ENCODE measurements at regions not wholly inside any gene's neighbourhood (a gene's known extent, or its start where the extent isn't known, plus 50 kb on each side); places are given as distances from the start of the nearest gene placed in this dataset.

GRCh38 chr1:239436286-239436685 lies 49.9 kb downstream of the CHRM3 start:
- in situ Hi-C loops (cut with MboI; ENCODE audit: low sequenced_read_pairs) = no loop called here
- no peak for DNase-seq (ENCODE audit: low spot score in 2 of 2)
- Histone ChIP-seq H3K9me3 (no peaks in the 10 kb centered on the region), H3K36me3 (replicated peaks) (no peaks in the 10 kb centered on the region), H3K27me3 (ENCODE audit: low read depth) (no peaks in the 10 kb centered on the region), H3K4me1 (no peaks in the 10 kb centered on the region), H3K4me3 (no peak overlapping the region)

GRCh38 chr1:239437822-239438221 lies 51.5 kb downstream of the CHRM3 start:
- in situ Hi-C loops (cut with MboI; ENCODE audit: low sequenced_read_pairs) = no loop called here
- H3K4me3 ChIP-seq = no peak overlapping the region
- H3K27me3 ChIP-seq (ENCODE audit: low read depth) = no peaks in the 10 kb centered on the region
- H3K4me1 ChIP-seq = no peaks in the 10 kb centered on the region
- no peaks in the 10 kb centered on the region for H3K9me3 ChIP-seq
- no peak for DNase-seq (ENCODE audit: low spot score in 2 of 2)
- no peaks in the 10 kb centered on the region for H3K36me3 ChIP-seq (replicated peaks)

GRCh38 chr1:239438891-239439290 lies 52.5 kb downstream of the CHRM3 start:
- no peaks in the 10 kb centered on the region for H3K27me3 ChIP-seq (ENCODE audit: low read depth)
- H3K4me1 ChIP-seq = no peaks in the 10 kb centered on the region
- DNase-seq (ENCODE audit: low spot score in 2 of 2) = no peak
- in situ Hi-C loops (cut with MboI; ENCODE audit: low sequenced_read_pairs) = no loop called here
- no peak overlapping the region for H3K4me3 ChIP-seq
- H3K36me3 ChIP-seq (replicated peaks) = no peaks in the 10 kb centered on the region
- H3K9me3 ChIP-seq = no peaks in the 10 kb centered on the region

GRCh38 chr1:239443361-239443760 lies 57.0 kb downstream of the CHRM3 start:
- Histone ChIP-seq H3K4me3 (no peak overlapping the region), H3K4me1 (no peaks in the 10 kb centered on the region), H3K36me3 (replicated peaks) (no peaks in the 10 kb centered on the region), H3K27me3 (ENCODE audit: low read depth) (no peaks in the 10 kb centered on the region), H3K9me3 (no peaks in the 10 kb centered on the region)
- no peak for DNase-seq (ENCODE audit: low spot score in 2 of 2)
- in situ Hi-C loops (cut with MboI; ENCODE audit: low sequenced_read_pairs) = no loop called here

- no peak overlapping the region for H3K4me3 ChIP-seq
- no peak for DNase-seq (ENCODE audit: low spot score in 2 of 2)
- H3K36me3 ChIP-seq (replicated peaks) = no peaks in the 10 kb centered on the region
- H3K9me3 ChIP-seq = no peaks in the 10 kb centered on the region
- H3K4me1 ChIP-seq = no peaks in the 10 kb centered on the region
- H3K27me3 ChIP-seq (ENCODE audit: low read depth) = no peaks in the 10 kb centered on the region
- in situ Hi-C loops (cut with MboI; ENCODE audit: low sequenced_read_pairs) = no loop called here
Measured at GRCh38 chr1:239446611-239447010, 60.2 kb downstream of the CHRM3 start.

GRCh38 chr1:239448911-239449310 lies 62.5 kb downstream of the CHRM3 start:
- H3K4me3 ChIP-seq = no peak overlapping the region
- in situ Hi-C loops (cut with MboI; ENCODE audit: low sequenced_read_pairs) = no loop called here
- DNase-seq (ENCODE audit: low spot score in 2 of 2) = no peak
- H3K9me3 ChIP-seq = no peaks in the 10 kb centered on the region
- no peaks in the 10 kb centered on the region for H3K36me3 ChIP-seq (replicated peaks)
- no peaks in the 10 kb centered on the region for H3K4me1 ChIP-seq
- no peaks in the 10 kb centered on the region for H3K27me3 ChIP-seq (ENCODE audit: low read depth)

- in situ Hi-C loops (cut with MboI; ENCODE audit: low sequenced_read_pairs) = no loop called here
- H3K9me3 ChIP-seq = no peaks in the 10 kb centered on the region; the same call in 1 of the 2 replicates
- DNase-seq (ENCODE audit: low spot score in 2 of 2) = no peak
- H3K4me3 ChIP-seq = no peak overlapping the region
- no peaks in the 10 kb centered on the region for H3K36me3 ChIP-seq (replicated peaks)
- H3K4me1 ChIP-seq = no peaks in the 10 kb centered on the region
- no peaks in the 10 kb centered on the region for H3K27me3 ChIP-seq (ENCODE audit: low read depth)
Measured at GRCh38 chr1:239455743-239456142, 69.4 kb downstream of the CHRM3 start.

GRCh38 chr1:239456788-239457187 lies 70.4 kb downstream of the CHRM3 start:
- no peaks in the 10 kb centered on the region for H3K36me3 ChIP-seq (replicated peaks)
- no peak for DNase-seq (ENCODE audit: low spot score in 2 of 2)
- no peaks in the 10 kb centered on the region for H3K4me1 ChIP-seq
- H3K4me3 ChIP-seq = no peak overlapping the region
- in situ Hi-C loops (cut with MboI; ENCODE audit: low sequenced_read_pairs) = no loop called here
- no peaks in the 10 kb centered on the region; the same call in 1 of the 2 replicates for H3K9me3 ChIP-seq
- no peaks in the 10 kb centered on the region for H3K27me3 ChIP-seq (ENCODE audit: low read depth)

GRCh38 chr1:239457491-239458143 lies 71.2 kb downstream of the CHRM3 start:
- Histone ChIP-seq H3K4me3 (no peak overlapping the region), H3K36me3 (replicated peaks) (no peaks in the 10 kb centered on the region), H3K4me1 (no peaks in the 10 kb centered on the region), H3K27me3 (ENCODE audit: low read depth) (no peaks in the 10 kb centered on the region), H3K9me3 (no peaks in the 10 kb centered on the region; the same call in 1 of the 2 replicates)
- in situ Hi-C loops (cut with MboI; ENCODE audit: low sequenced_read_pairs) = no loop called here
- DNase-seq (ENCODE audit: low spot score in 2 of 2) = no peak

GRCh38 chr1:239458144-239458500 lies 71.8 kb downstream of the CHRM3 start:
- no peaks in the 10 kb centered on the region for H3K4me1 ChIP-seq
- in situ Hi-C loops (cut with MboI; ENCODE audit: low sequenced_read_pairs) = no loop called here
- H3K4me3 ChIP-seq = no peak overlapping the region
- H3K27me3 ChIP-seq (ENCODE audit: low read depth) = no peaks in the 10 kb centered on the region
- H3K36me3 ChIP-seq (replicated peaks) = no peaks in the 10 kb centered on the region
- no peaks in the 10 kb centered on the region; the same call in 1 of the 2 replicates for H3K9me3 ChIP-seq
- no peak for DNase-seq (ENCODE audit: low spot score in 2 of 2)

GRCh38 chr1:239467730-239468129 lies 81.4 kb downstream of the CHRM3 start:
- DNase-seq (ENCODE audit: low spot score in 2 of 2) = no peak
- no peaks in the 10 kb centered on the region for H3K27me3 ChIP-seq (ENCODE audit: low read depth)
- no peaks in the 10 kb centered on the region for H3K9me3 ChIP-seq
- no peaks in the 10 kb centered on the region for H3K4me1 ChIP-seq
- in situ Hi-C loops (cut with MboI; ENCODE audit: low sequenced_read_pairs) = no loop called here
- no peak overlapping the region for H3K4me3 ChIP-seq
- H3K36me3 ChIP-seq (replicated peaks) = no peaks in the 10 kb centered on the region

GRCh38 chr1:239478069-239478468 lies 91.7 kb downstream of the CHRM3 start:
- Histone ChIP-seq H3K27me3 (ENCODE audit: low read depth) (no peaks in the 10 kb centered on the region), H3K4me1 (no peaks in the 10 kb centered on the region), H3K4me3 (no peak overlapping the region), H3K36me3 (replicated peaks) (no peaks in the 10 kb centered on the region), H3K9me3 (no peaks in the 10 kb centered on the region)
- in situ Hi-C loops (cut with MboI; ENCODE audit: low sequenced_read_pairs) = no loop called here
- no peak for DNase-seq (ENCODE audit: low spot score in 2 of 2)

- Histone ChIP-seq H3K27me3 (ENCODE audit: low read depth) (no peaks in the 10 kb centered on the region), H3K4me3 (no peak overlapping the region), H3K36me3 (replicated peaks) (no peaks in the 10 kb centered on the region), H3K9me3 (no peaks in the 10 kb centered on the region), H3K4me1 (no peaks in the 10 kb centered on the region)
- in situ Hi-C loops (cut with MboI; ENCODE audit: low sequenced_read_pairs) = no loop called here
- no peak for DNase-seq (ENCODE audit: low spot score in 2 of 2)
Measured at GRCh38 chr1:239483391-239483790, 97.0 kb downstream of the CHRM3 start.

- no peak for DNase-seq (ENCODE audit: low spot score in 2 of 2)
- H3K4me1 ChIP-seq = no peaks in the 10 kb centered on the region
- no peaks in the 10 kb centered on the region for H3K36me3 ChIP-seq (replicated peaks)
- H3K4me3 ChIP-seq = no peak overlapping the region
- no peaks in the 10 kb centered on the region for H3K9me3 ChIP-seq
- in situ Hi-C loops (cut with MboI; ENCODE audit: low sequenced_read_pairs) = no loop called here
- H3K27me3 ChIP-seq (ENCODE audit: low read depth) = no peaks in the 10 kb centered on the region
Measured at GRCh38 chr1:239493811-239494414, 107.5 kb downstream of the CHRM3 start.

GRCh38 chr1:239505094-239505493 lies 118.7 kb downstream of the CHRM3 start:
- Histone ChIP-seq H3K4me3 (no peak overlapping the region), H3K36me3 (replicated peaks) (no peaks in the 10 kb centered on the region), H3K9me3 (no peaks in the 10 kb centered on the region), H3K4me1 (no peaks in the 10 kb centered on the region), H3K27me3 (ENCODE audit: low read depth) (no peaks in the 10 kb centered on the region)
- no peak for DNase-seq (ENCODE audit: low spot score in 2 of 2)
- in situ Hi-C loops (cut with MboI; ENCODE audit: low sequenced_read_pairs) = no loop called here
